Suprapubic skin (tissue), 4 donors: ENCODE measurements at regions not wholly inside any gene's neighbourhood (a gene's known extent, or its start where the extent isn't known, plus 50 kb on each side); places are given as distances from the start of the nearest gene placed in this dataset.
"Not testable (repeated sequence)": the region's sequence is repeated elsewhere in the genome, so short reads cannot be mapped to it uniquely, and the experiment has no call there.

Experiments used
- DNase-seq, 2 donors: peaks; one replicate each; pipeline ENCODE4 v3.0.0-alpha.2; 2019; ENCODE audit warnings: low spot score in 2 of 2
- H3K27ac ChIP-seq: fragments of 200-600 bp; sonication (generic); one replicate; pipeline ENCODE4 v1.5.1; 2019
- H3K27me3 ChIP-seq: fragments of 200-600 bp; sonication (generic); one replicate; pipeline ENCODE4 v1.5.1; 2019
- H3K36me3 ChIP-seq: fragments of 200-600 bp; sonication (generic); one replicate; pipeline ENCODE4 v1.5.1; 2019
- H3K4me1 ChIP-seq: fragments of 200-600 bp; sonication (generic); one replicate; pipeline ENCODE4 v1.5.1; 2019
- H3K4me3 ChIP-seq: fragments of 200-600 bp; sonication (generic); one replicate; pipeline ENCODE4 v1.5.1; 2019; ENCODE audit warnings: mild to moderate bottlenecking
- H3K9me3 ChIP-seq: fragments of 200-600 bp; sonication (generic); one replicate; pipeline ENCODE4 v1.5.1; 2019
- EP300 ChIP-seq: sonication (generic); formaldehyde crosslinking; IDR thresholded peaks from one replicate; pipeline ENCODE4 v1.6.1; 2017; ENCODE audit warnings: antibody characterized with exemption
- POLR2A ChIP-seq, 2 donors: fragments of 450-650 bp; IDR thresholded peaks; one replicate each; pipeline ENCODE4 v1.6.1; 2017; ENCODE audit warnings: antibody characterized with exemption in 2 of 2, mild to moderate bottlenecking in 2 of 2, moderate library complexity in 2 of 2
- POLR2AphosphoS5 ChIP-seq, 3 donors: sonication (generic); formaldehyde crosslinking; IDR thresholded peaks; one replicate each; pipeline ENCODE4 v1.6.1; 2017; ENCODE audit warnings: antibody characterized with exemption in 3 of 3
- WGBS: methylation state at CpG from one replicate; pipeline ENCODE4 v1.1.5; 2018; 5-methylcytosine and 5-hydroxymethylcytosine counted together
- TF ChIP-seq, protein P1 (sequence below), 2 donors: fragments of 200-600 bp in 1 of 2; fragments of 450-650 bp in 1 of 2; sonication (generic) in 1 of 2; IDR thresholded peaks; one replicate each; pipeline ENCODE4 v1.5.1; 2016 to 2019; ENCODE audit warnings: antibody characterized with exemption in 2 of 2, mild to moderate bottlenecking in 1 of 2, moderate library complexity in 1 of 2

DNA sequence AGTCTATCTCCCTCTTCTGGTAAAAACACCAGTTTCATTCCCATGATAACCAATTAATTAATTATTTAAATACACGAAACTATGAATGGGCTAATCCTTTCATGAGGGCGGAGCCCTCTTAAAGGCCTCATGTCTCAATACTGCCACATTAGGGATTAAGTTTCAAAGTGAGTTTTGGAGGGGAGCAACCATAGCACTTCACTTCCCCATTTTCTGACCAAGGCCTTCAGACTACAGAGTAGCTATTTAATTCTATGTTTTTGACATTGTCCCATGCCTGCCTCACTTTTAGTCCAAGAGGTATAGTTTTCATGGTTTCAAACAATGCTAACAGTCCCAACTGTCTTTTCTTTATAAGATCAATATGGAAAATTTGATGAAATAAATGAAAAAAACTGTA is 618.6 kb downstream of the ZWINT start:
- no peaks in the 10 kb centered on the region for H3K4me1 ChIP-seq
- H3K9me3 ChIP-seq = no peaks in the 10 kb centered on the region
- H3K27ac ChIP-seq = no peak overlapping the region
- TF ChIP-seq, protein P1, sequence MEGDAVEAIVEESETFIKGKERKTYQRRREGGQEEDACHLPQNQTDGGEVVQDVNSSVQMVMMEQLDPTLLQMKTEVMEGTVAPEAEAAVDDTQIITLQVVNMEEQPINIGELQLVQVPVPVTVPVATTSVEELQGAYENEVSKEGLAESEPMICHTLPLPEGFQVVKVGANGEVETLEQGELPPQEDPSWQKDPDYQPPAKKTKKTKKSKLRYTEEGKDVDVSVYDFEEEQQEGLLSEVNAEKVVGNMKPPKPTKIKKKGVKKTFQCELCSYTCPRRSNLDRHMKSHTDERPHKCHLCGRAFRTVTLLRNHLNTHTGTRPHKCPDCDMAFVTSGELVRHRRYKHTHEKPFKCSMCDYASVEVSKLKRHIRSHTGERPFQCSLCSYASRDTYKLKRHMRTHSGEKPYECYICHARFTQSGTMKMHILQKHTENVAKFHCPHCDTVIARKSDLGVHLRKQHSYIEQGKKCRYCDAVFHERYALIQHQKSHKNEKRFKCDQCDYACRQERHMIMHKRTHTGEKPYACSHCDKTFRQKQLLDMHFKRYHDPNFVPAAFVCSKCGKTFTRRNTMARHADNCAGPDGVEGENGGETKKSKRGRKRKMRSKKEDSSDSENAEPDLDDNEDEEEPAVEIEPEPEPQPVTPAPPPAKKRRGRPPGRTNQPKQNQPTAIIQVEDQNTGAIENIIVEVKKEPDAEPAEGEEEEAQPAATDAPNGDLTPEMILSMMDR (IDR thresholded peaks at IDR 0.05) = no peak
- TF ChIP-seq POLR2A (IDR thresholded peaks at IDR 0.05) = no peak
- TF ChIP-seq EP300 = no peak
- no peak for TF ChIP-seq POLR2AphosphoS5 (IDR thresholded peaks at IDR 0.05)
- no peak overlapping the region for H3K4me3 ChIP-seq
- WGBS = 65% methylated on average over 2 of the region's 2 CpGs
- no peak for DNase-seq
- H3K36me3 ChIP-seq = no peaks in the 10 kb centered on the region
- no peaks in the 10 kb centered on the region for H3K27me3 ChIP-seq

DNA sequence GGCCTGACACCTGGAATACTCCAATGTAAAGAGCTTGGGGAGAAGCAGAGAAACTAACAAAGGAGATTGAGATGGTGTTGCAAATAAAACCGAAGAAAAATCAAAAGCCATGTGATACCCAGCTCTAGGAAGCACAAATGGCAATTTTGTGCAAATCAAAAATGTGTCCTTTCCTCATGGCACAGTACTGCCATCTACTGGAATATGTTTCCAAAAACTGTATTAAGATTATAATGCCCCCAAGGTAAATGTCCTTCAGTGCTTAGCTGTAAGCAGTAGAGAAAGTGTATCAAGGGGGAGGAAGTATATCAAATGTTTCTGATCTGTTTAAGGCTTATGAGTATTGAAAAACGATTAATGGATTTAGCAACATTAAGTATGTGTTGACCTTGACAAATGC is 620.3 kb downstream of the ZWINT start:
- not testable (repeated sequence) for DNase-seq, H3K27me3 ChIP-seq, H3K4me3 ChIP-seq, H3K36me3 ChIP-seq, H3K27ac ChIP-seq, H3K4me1 ChIP-seq, H3K9me3 ChIP-seq
- 20% methylated on average over 2 of the region's 2 CpGs for WGBS

DNA sequence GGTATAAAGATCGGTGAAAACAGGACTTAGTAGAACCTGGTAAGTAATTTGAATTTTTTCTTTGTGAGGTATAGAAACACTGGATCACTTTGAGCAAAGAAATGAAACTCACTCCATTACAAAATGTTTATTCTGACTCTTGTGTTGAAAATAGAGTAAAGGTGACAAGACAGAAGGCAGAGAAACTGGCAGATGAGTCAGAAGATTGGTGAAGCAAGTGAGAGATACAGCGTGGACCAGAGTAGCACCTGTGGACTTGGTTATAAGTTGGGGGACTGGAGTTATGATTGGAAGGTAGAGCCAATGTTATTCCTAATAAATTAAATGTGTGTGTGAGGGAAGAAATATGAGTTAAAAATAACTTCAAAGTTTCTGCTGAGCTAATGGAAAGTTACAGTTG is 620.9 kb downstream of the ZWINT start:
- no peak overlapping the region for H3K4me3 ChIP-seq
- no peaks in the 10 kb centered on the region for H3K27me3 ChIP-seq
- H3K9me3 ChIP-seq = no peaks in the 10 kb centered on the region
- no peaks in the 10 kb centered on the region for H3K36me3 ChIP-seq
- TF ChIP-seq POLR2AphosphoS5 (IDR thresholded peaks at IDR 0.05) (no peak), POLR2A (IDR thresholded peaks at IDR 0.05) (no peak), EP300 (no peak)
- TF ChIP-seq, protein P1 (IDR thresholded peaks at IDR 0.05) = no peak
- WGBS = 82% methylated on average over 2 of the region's 2 CpGs
- H3K27ac ChIP-seq = no peak overlapping the region
- no peaks in the 10 kb centered on the region for H3K4me1 ChIP-seq
- no peak for DNase-seq

DNA sequence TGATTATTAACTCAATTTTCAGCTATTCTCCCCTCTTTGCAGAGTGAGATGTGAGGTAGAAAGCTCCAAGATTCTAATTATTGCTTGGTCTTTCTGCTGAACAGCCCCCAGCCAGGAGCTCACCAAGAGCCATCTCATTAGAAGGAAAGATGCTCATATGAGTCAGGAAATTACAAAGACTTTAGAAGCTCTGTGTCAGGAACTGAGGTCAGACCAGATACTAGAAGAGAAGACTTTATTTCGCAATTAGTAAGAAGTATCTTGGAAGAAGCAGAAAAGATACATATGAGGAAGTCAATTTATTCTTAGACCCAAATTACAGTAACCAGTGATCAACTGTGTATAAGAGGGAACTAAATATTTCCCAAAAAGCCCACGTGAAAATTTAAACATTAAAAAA is 626.9 kb downstream of the ZWINT start:
- no peaks in the 10 kb centered on the region for H3K36me3 ChIP-seq
- TF ChIP-seq POLR2A (IDR thresholded peaks at IDR 0.05) (no peak), POLR2AphosphoS5 (IDR thresholded peaks at IDR 0.05) (no peak), EP300 (no peak)
- TF ChIP-seq, protein P1 (IDR thresholded peaks at IDR 0.05) = no peak
- no peaks in the 10 kb centered on the region for H3K27me3 ChIP-seq
- no peaks in the 10 kb centered on the region for H3K9me3 ChIP-seq
- H3K4me3 ChIP-seq = no peak overlapping the region
- H3K27ac ChIP-seq = no peak overlapping the region
- H3K4me1 ChIP-seq = no peaks in the 10 kb centered on the region
- no peak for DNase-seq
- WGBS = 66% methylated on average over 2 of the region's 2 CpGs

DNA sequence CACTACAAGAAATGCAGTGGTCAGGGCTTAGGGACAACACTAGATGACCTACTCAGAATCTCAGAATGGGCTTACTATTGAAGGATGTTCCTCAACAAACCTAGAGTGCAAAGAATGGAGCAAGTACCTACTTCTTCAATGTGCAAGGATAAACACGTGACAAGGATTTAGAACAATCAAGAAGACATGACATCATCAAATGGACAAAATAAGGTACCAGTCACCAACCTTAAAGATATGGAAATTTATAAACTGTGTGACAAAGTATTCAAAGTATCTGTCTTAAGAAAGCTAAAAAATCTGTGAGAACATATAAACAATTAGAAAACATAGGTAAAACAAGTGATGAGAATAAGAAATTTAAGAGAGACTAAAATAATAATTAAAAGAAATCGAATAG is 656.1 kb downstream of the ZWINT start:
- WGBS = 84% methylated on average over 2 of the region's 2 CpGs
- no peak overlapping the region for H3K4me3 ChIP-seq
- DNase-seq = no peak
- TF ChIP-seq POLR2A (IDR thresholded peaks at IDR 0.05) = no peak
- no peak for TF ChIP-seq EP300
- TF ChIP-seq POLR2AphosphoS5 (IDR thresholded peaks at IDR 0.05) = no peak
- TF ChIP-seq, protein P1 (IDR thresholded peaks at IDR 0.05) = no peak
- H3K36me3 ChIP-seq = no peaks in the 10 kb centered on the region
- no peaks in the 10 kb centered on the region for H3K4me1 ChIP-seq
- no peaks in the 10 kb centered on the region for H3K9me3 ChIP-seq
- no peak overlapping the region for H3K27ac ChIP-seq
- H3K27me3 ChIP-seq = no peaks in the 10 kb centered on the region

DNA sequence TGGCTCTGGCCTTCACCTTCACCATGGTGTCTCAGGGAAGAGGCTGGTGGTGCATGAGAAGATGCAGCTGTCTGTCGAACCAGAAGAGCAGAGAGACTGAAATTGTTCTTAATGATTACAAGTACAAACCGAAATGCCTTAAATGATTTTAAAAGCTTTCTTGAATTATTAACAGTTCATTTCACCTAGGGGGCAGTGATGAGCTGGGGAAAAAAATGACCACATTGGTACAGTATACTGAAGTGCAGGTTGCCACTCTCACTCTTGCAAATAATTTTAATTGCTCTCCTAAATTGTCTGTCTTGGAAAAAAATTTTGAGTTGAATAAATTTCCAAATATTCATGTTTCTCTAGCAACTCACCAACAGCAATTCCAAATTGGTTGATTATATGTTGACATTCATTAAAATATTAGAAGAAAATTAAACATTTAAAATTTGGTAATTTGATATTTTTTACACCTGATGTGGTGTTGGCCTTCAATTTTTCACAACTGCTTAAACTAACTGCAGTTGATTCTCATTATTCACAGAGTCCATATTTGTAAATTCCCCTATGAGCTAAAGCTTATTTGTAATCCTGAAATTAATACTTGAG is 692.6 kb downstream of the ZWINT start:
- Histone ChIP-seq H3K36me3 (no peaks in the 10 kb centered on the region), H3K4me3 (no peak overlapping the region), H3K9me3 (no peaks in the 10 kb centered on the region), H3K4me1 (no peaks in the 10 kb centered on the region), H3K27me3 (no peaks in the 10 kb centered on the region), H3K27ac (no peak overlapping the region)
- DNase-seq = no peak
- TF ChIP-seq, protein P1 (IDR thresholded peaks at IDR 0.05) = no peak
- TF ChIP-seq POLR2AphosphoS5 (IDR thresholded peaks at IDR 0.05) (no peak), POLR2A (IDR thresholded peaks at IDR 0.05) (no peak), EP300 (no peak)
- 77% methylated on average over 2 of the region's 2 CpGs for WGBS
